HuH-7 (cell line): ENCODE measurements at regions not wholly inside any gene's neighbourhood (a gene's known extent, or its start where the extent isn't known, plus 50 kb on each side); places are given as distances from the start of the nearest gene placed in this dataset.

Source experiments
- DNase-seq: peaks from one replicate; pipeline ENCODE4 v3.0.0; 2011; ENCODE audit warnings: low spot score

- no peak for DNase-seq
Measured at GRCh38 chr9:26742828-26743476, 149.7 kb downstream of the CAAP1 start.

- DNase-seq = no peak
Measured at GRCh38 chr9:26735160-26735559, 157.4 kb downstream of the CAAP1 start.

- DNase-seq = no peak
Measured at GRCh38 chr9:26729187-26729586, 163.4 kb downstream of the CAAP1 start.

- no peak for DNase-seq
Measured at GRCh38 chr9:26727471-26727870, 165.1 kb downstream of the CAAP1 start.

GRCh38 chr9:26725573-26725972, 167.0 kb downstream of the CAAP1 start:
- no peak for DNase-seq

GRCh38 chr9:26723486-26723885, 169.1 kb downstream of the CAAP1 start:
- DNase-seq = peak; percentile 24

GRCh38 chr9:26722755-26723154, 169.8 kb downstream of the CAAP1 start:
- DNase-seq = no peak

GRCh38 chr9:26710008-26710407, 182.6 kb downstream of the CAAP1 start:
- DNase-seq = no peak

- no peak for DNase-seq
Measured at GRCh38 chr9:26706223-26706622, 186.4 kb downstream of the CAAP1 start.

GRCh38 chr9:26695298-26695622, 197.3 kb downstream of the CAAP1 start:
- DNase-seq = no peak

- no peak for DNase-seq
Measured at GRCh38 chr9:26694381-26695297, 198.0 kb downstream of the CAAP1 start.

- DNase-seq = no peak
Measured at GRCh38 chr9:26689041-26689440, 203.6 kb downstream of the CAAP1 start.

- DNase-seq = no peak
Measured at GRCh38 chr9:26687421-26687820, 205.2 kb downstream of the CAAP1 start.

GRCh38 chr9:26685818-26686217, 206.8 kb downstream of the CAAP1 start:
- no peak for DNase-seq

- DNase-seq = no peak
Measured at GRCh38 chr9:26684029-26684428, 208.6 kb downstream of the CAAP1 start.

- no peak for DNase-seq
Measured at GRCh38 chr9:26682796-26683496, 209.7 kb downstream of the CAAP1 start.

GRCh38 chr9:26682041-26682440, 210.6 kb downstream of the CAAP1 start:
- DNase-seq = no peak

GRCh38 chr9:26677965-26678706, 214.5 kb downstream of the CAAP1 start:
- DNase-seq = no peak

- DNase-seq = no peak
Measured at GRCh38 chr9:26675035-26675434, 217.6 kb downstream of the CAAP1 start.

- DNase-seq = no peak
Measured at GRCh38 chr9:26673261-26673660, 219.3 kb downstream of the CAAP1 start.

GRCh38 chr9:26669701-26670670, 222.6 kb downstream of the CAAP1 start:
- DNase-seq = no peak
